Motor neuron (in vitro differentiated cells): ENCODE measurements at regions not wholly inside any gene's neighbourhood (a gene's known extent, or its start where the extent isn't known, plus 50 kb on each side); places are given as distances from the start of the nearest gene placed in this dataset.
A peak's percentile ranks its signal among the peaks of the same experiment; 100 is the strongest.

ENCODE experiments used
- ATAC-seq, 8 experiments: fragments of 200-7000 bp; cut with Tn5 transposase; replicated peaks in 6 of 8; 2 replicates each; pipeline ENCODE4 v1.8.0; 2021; ENCODE audit warnings: mild to moderate bottlenecking in 8 of 8, moderate library complexity in 8 of 8
- H3K27ac ChIP-seq, 2 donors: fragments of 250-450 bp; sonication (Bioruptor Pico); 2 replicates each; pipeline ENCODE4 v1.9.0; 2021; ENCODE audit warnings: antibody characterized with exemption in 2 of 2, mild to moderate bottlenecking in 2 of 2, moderate library complexity in 1 of 2
- H3K4me1 ChIP-seq, 2 donors: fragments of 250-450 bp; sonication (Bioruptor Pico); replicated peaks in 1 of 2; 2 replicates each; pipeline ENCODE4 v1.6.1; 2021; ENCODE audit warnings: antibody characterized with exemption in 2 of 2, mild to moderate bottlenecking in 2 of 2, moderate library complexity in 1 of 2
- H3K4me3 ChIP-seq, 5 donors: fragments of 250-450 bp; sonication (Bioruptor Pico); 2 replicates each; pipeline ENCODE4 v1.9.0; 2021; ENCODE audit warnings: antibody characterized with exemption in 5 of 5, mild to moderate bottlenecking in 5 of 5, moderate library complexity in 4 of 5
- WGBS, 10 experiments: fragments of 450-650 bp; shearing (Covaris generic); methylation state at CpG; one replicate each; pipeline ENCODE4 v1.0.0; 2022; 5-methylcytosine and 5-hydroxymethylcytosine counted together
- in situ Hi-C, 9 experiments: fragments of 400-800 bp; cut with MboI; loops; one replicate each; pipeline ENCODE4 v1.15.0; 2021; ENCODE audit warnings: low sequenced_read_pairs in 9 of 9, low pct_unique_long_range_greater_than_20kb in 2 of 9; ENCODE audit not compliant: unreplicated experiment in 9 of 9

DNA sequence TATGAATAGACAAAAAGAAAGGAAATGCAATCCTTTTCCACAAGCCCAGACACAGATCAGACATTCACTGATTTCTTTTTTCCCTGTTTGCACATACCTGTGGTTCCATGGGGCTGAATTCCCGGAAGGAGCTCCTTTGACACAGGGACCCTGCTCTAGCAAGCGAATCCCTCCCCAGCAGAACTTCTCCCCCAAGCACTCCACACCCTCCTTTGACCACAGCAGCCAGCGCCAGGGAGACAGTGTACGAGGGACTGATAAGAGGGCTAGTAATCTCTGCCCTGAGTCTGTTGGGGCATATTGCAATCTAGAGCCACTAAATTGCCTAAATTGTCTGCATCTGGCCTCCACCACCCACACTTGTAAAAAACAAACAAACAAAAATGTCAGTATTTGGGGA is 83.4 kb upstream of the NTF3 start:
- Histone ChIP-seq H3K4me1 (no peaks in the 10 kb centered on the region), H3K27ac (no peak overlapping the region), H3K4me3 (no peak overlapping the region)
- 13 to 100% (median 66%) methylated on average over 1 to 3 of the region's 4 CpGs; no CpG with 5 or more reads in 3 of the 10 experiments for WGBS, 10 experiments
- ATAC-seq: no peak
- in situ Hi-C loops: no loop called here

DNA sequence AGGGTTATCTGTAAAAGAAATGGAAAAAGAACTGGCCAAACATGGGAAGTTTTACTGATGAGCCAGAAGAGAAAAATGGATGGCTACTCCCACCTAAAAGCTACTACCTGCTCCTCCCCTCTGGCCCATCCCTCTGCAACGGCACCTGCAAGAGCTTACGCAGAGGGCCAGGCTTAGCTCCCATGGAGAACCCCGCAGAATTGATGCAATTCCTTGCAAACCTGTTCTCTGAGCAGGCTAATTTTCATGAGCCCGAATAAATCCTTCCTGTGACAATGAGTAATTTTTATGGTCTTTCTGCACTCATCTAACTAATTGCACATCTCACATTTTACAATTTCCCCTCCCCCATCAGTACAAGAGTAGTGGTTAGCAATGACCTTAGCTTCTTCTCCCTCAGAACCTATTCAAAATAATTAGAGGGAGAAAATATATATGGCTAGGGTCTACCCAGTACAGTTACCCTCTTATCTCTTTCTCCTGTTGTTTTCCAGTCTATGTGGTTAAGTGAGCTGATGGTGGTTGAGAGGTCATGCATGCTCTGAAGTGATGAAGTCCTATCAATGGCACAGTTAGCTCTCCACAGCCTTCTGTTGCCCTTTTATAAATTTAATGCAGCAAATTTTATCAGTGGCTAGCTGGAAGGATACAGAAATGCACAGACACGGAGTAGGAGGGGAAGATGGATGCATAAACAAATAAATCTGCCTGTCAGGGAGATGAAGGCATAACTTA is 67.7 kb upstream of the NTF3 start:
- Histone ChIP-seq H3K4me1 (peaks cover 6 to 31% of the 10 kb centered on the region in 2 donors), H3K4me3 (no peak overlapping the region), H3K27ac (peak overlapping the region in 1 of 2 donors; percentile 69)
- peak in 5 of 8 experiments; percentile 79 to 97 (median 92) for ATAC-seq
- 19 to 91% (median 62%) methylated on average over 1 to 5 of the region's 5 CpGs; no CpG with 5 or more reads in 2 of the 10 experiments for WGBS, 10 experiments
- in situ Hi-C loops: no loop called here

DNA sequence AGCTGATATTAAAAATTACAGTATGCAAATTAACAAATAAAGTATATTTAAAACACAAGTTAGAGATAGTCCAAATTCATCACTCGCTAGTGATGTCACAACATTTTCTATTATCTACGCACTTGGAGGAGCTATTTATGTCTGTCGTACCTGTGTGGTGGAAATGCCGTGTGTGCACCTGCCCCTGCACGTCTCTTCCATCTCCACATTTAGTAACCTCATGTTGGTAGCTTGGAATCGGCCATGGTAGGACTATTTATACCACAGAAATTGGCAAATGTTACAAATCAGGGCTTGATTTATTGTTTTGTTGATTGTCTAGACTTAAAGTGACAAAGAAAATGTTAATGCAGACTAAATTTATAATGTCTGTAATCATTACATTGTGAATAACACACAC is 62.6 kb upstream of the NTF3 start:
- in situ Hi-C loops: no loop called here
- H3K4me3 ChIP-seq: no peak overlapping the region
- H3K27ac ChIP-seq: no peak overlapping the region
- peaks cover 4 to 33% of the 10 kb centered on the region in 2 donors for H3K4me1 ChIP-seq
- 0 to 100% (median 69%) methylated on average over 1 to 6 of the region's 6 CpGs; no CpG with 5 or more reads in 2 of the 10 experiments for WGBS, 10 experiments
- ATAC-seq: no peak

DNA sequence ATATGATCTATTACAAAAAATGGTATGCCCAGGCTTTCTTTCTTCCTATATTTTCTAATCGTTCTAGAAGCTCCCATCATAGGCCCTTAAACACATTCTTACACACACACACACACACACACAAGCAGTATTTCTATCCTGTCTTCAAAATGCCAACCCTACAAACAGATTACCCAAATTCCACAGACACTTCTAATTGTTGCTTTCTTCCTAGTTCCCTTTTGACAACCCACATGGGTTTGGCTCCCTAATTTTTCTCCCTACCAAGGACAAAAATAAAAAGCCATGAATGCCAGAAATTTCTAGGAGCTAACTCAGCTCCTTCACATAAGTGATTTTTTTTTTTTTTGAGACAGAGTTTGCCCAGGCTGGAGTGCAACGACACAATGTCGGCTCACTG is 60.3 kb upstream of the NTF3 start:
- Histone ChIP-seq H3K27ac (no peak overlapping the region), H3K4me1 (peaks cover 0 to 19% of the 10 kb centered on the region in 2 donors), H3K4me3 (no peak overlapping the region)
- 0 to 100% (median 84%) methylated on average over 1 to 3 of the region's 3 CpGs; no CpG with 5 or more reads in 2 of the 10 experiments for WGBS, 10 experiments
- in situ Hi-C loops: no loop called here
- ATAC-seq: no peak

DNA sequence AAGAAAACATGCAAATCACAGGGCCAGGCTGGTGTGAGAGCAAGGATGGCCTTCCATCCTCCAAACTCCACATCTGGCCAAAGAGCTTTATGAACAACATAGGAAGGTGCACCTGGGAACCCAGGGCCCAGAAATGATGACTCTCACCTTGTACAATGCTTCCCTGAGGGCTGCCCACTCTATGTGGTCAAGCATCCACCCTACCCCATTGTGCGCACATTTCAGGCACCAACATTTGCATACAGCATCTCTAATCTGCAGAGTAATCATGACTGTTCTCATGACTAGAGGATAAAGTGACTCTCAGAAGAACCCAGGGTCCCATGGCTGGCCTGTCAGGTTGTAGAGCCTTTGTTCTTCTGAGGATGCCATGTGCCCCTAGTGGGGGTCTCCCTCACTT is 57.2 kb upstream of the NTF3 start:
- in situ Hi-C loops: no loop called here
- 40 to 100% (median 94%) methylated on average over 1 of the region's 1 CpG; no CpG with 5 or more reads in 4 of the 10 experiments for WGBS, 10 experiments
- no peak overlapping the region for H3K4me3 ChIP-seq
- peak in 1 of 8 experiments; percentile 70 for ATAC-seq
- H3K27ac ChIP-seq: no peak overlapping the region
- peaks cover 0 to 22% of the 10 kb centered on the region in 2 donors for H3K4me1 ChIP-seq

DNA sequence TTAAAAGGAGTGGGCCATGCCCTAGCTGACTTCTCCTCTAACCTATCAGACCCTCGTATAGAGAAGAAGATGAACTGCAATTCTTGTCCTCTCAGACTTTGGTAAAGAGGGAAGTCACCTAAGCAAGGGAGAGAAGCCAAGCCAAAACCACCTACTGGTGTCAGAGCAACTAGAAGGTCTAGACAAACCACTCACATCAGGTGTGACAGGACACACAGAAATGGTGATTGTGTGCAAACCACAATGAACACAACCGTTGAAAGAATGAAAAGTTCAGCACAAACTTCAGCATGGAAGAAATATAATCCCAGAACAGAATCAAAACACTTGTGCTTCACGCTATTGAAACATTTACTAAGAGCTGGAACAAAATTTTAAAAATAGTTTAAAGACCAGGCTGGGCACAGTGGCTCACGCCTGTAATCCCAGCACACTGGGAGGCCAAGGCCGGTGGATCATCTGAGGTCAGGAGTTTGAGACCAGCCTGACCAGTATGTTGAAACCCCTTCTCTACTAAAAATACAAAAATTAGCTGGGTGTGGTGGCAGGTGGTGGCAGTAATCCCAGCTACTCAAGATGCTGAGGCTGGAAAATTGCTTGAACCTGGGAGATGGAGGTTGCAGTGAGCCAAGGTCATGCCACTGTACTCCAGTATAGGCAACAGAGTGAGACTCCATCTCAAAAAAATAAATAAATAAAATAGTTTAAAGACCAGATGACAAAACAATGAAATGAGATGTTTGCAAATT is 56.2 kb upstream of the NTF3 start:
- H3K4me1 ChIP-seq: peaks cover 0 to 19% of the 10 kb centered on the region in 2 donors
- WGBS, 10 experiments: 17 to 97% (median 85%) methylated on average over 1 to 5 of the region's 5 CpGs
- H3K4me3 ChIP-seq: no peak overlapping the region
- in situ Hi-C loops: no loop called here
- no peak for ATAC-seq
- no peak overlapping the region for H3K27ac ChIP-seq

DNA sequence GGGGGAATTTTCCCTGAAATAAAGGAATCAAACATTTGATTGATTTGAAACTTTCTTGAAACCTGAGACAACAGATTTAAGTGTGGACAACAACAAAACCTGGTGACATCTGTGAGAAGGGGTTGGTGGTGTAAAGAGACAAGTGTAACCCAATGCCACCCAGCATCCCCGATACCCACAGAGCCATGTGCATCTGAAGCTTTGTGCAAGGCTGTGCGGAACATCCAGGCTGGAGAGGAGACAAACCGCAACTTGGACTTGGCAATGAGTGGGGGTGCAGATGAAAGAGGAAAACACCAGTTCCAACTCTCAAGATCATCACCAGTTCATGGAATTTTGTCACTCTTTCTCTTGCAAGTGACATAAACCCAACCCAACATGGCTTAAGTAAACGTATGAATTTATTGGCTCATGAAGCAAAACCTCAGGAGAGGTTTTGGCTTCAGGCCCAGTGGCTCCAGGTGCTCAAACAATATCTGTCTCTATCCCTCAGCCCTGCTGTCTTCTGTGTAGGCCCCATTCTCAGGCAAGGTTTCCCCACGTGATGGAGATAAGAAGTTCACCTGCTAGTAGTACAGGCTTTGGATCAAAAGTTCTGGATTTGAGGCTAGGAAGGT is 55.2 kb upstream of the NTF3 start:
- Histone ChIP-seq H3K27ac (no peak overlapping the region), H3K4me3 (no peak overlapping the region), H3K4me1 (peaks cover 0 to 16% of the 10 kb centered on the region in 2 donors)
- in situ Hi-C loops: no loop called here
- ATAC-seq: no peak
- 71 to 100% (median 91%) methylated on average over 1 to 4 of the region's 5 CpGs; no CpG with 5 or more reads in 5 of the 10 experiments for WGBS, 10 experiments

DNA sequence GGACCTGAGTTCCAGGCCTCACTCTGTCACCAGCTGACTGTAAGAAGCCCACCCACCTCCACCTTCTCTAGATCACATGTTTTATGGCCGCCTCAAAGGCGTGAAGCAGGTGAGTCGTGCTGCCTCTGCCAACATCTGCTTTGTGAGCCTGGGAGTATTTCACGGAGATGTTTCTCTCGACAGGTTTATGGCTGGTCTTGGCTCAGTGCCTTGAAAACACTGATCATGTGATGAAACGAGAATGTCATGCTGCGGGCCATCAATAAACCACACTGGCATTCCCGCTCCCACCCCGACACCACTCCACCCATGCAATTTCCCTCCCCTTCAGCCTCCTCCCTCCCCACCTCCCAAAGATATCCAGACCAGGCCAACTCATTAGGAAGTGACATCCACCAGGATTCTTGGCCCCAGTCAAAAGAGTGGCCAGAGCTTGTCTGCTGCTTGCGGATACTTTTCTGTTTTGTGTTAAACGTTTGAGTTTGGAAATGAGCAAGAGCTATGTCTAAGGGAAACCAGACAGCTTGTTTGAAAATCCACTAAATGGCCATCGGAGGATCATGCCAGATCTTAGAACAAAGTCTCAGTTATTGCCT is 53.8 kb upstream of the NTF3 start:
- Histone ChIP-seq H3K4me3 (no peak overlapping the region), H3K27ac (no peak overlapping the region), H3K4me1 (peaks cover 0 to 16% of the 10 kb centered on the region in 2 donors)
- ATAC-seq: peak in 7 of 8 experiments; percentile 35 to 94 (median 83)
- in situ Hi-C loops: no loop called here
- 20 to 89% (median 60%) methylated on average over 1 to 8 of the region's 12 CpGs; no CpG with 5 or more reads in 1 of the 10 experiments for WGBS, 10 experiments

DNA sequence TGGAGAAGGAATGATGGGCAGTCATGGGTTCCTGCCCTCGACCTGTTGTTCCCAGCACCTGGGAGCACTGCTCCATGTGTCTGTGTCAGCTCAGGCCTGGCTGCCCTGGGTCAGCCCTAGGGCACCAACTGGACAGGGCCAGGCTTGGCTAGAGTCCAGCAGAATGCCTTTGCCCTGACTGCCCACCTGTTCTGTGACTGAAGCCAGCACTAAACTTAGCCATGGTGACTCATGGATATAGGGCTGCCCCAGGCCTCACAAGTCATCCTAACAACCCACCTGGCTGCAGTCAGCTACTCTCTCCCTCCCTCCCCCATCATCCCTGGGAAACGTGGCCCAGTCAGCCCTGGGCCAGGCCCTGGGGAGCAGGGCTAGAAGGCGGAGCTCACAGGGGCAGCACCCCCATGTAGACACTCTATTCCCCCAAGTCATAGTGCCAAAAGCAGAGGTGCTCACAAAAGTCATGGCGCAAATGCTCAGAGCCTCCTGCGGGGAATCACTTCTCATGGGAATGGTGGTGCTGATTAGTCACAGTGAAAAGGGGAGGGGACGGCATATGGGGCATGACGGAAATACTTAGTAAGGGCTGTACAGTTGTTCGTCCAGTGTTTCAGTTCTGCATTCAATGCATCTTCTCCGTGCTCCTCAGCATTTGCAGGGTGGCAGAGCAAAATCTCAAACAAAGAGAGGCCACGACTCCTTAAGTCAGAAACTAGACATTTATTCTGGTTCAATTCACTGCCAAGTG is 52.0 kb upstream of the NTF3 start:
- in situ Hi-C loops: no loop called here
- Histone ChIP-seq H3K27ac (no peak overlapping the region), H3K4me1 (peaks cover 0 to 24% of the 10 kb centered on the region in 2 donors), H3K4me3 (no peak overlapping the region)
- WGBS, 10 experiments: 68 to 100% (median 83%) methylated on average over 1 to 8 of the region's 10 CpGs; no CpG with 5 or more reads in 4 of the 10 experiments
- peak in 5 of 8 experiments; percentile 29 to 62 (median 47) for ATAC-seq
